ENCODE measurements at regions not wholly inside any gene's neighbourhood (a gene's known extent, or its start where the extent isn't known, plus 50 kb on each side); places are given as distances from the start of the nearest gene placed in this dataset.

GRCh38 chr2:160683206-160683605, 189.6 kb upstream of the RBMS1 start:
- DNase-seq = no peak

DNA sequence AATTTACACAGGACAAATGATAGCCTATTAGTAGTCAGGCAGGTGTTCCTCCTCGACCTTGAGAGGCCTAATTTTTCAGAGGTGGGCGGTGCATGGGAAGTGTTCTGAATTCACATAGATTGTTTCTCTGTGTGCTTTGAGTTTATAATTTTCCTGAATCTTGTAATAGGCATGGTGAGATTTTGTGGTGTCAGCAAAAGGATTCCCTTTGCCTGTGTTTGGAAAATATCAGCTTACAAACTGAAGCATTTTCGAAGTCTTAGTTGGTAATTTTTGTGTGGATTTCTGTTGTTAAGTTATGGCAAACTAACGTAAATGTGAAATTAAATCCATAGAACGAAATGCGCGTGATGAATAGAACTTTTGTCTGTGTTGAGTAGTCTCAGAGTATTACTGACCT, 194.0 kb upstream of the RBMS1 start:
- no peak for DNase-seq

DNA sequence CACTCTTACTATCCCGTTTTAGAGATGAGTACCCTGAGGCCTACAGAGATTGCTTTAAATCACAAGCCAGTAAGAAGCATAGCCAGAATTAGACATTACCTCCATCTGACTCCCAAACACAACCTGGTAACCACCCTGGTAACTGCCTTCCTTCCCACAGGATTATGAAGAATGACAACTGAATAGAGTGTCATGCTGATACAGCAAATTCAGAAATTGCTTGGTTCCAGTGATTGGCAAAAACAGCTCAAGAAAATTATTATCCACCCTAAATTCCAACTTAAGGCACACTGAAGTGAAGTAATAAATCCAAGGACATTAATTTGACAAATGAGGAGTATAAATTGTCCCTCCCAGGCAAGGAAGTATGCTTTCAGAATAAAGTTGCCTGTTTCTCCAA, 195.8 kb upstream of the RBMS1 start:
- DNase-seq = no peak

DNA sequence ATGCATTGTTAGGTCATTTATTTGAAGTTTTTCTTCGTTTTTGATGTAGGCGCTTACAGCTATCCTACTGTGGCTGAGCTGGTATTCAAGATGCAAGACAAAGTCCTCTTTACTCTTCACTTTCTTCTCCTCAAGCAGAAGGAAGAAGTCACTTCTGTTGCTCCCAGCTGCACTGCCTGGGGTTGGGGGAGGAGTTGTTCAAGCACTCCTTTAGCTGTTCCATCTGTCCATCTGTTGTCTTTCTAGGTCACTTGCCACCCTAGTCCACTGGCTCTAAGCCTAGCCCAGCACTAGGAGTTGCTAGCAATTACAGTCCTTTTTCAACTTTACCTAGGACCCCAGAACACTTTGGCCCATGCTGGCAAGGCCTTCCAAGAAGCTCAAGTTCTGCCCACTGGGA, 200.6 kb upstream of the RBMS1 start:
- DNase-seq = no peak

DNA sequence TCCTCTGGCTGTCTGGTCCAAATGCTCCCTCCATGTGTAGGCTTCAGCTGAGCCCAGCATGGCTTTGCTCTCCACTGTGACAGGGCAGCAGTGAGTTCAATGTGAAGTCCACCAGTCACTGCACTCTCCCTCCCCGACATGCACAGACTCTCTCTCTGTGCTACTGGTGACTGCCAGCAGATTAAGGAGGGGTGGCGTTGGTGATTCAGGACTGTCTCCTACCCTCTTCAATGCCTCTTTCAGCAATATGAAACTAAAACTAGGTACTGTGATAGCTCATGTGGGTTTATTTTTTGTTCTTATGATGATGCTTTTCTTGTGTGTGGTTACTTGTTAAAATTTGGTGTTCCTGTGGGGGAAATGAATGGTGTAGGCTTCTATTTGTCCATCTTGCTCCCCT, 201.0 kb upstream of the RBMS1 start:
- peak; percentile 45 for DNase-seq

GRCh38 chr2:160695402-160696086, 201.9 kb upstream of the RBMS1 start:
- DNase-seq = no peak

- no peak for DNase-seq
Observed at GRCh38 chr2:160696087-160696452, 202.5 kb upstream of the RBMS1 start.

DNA sequence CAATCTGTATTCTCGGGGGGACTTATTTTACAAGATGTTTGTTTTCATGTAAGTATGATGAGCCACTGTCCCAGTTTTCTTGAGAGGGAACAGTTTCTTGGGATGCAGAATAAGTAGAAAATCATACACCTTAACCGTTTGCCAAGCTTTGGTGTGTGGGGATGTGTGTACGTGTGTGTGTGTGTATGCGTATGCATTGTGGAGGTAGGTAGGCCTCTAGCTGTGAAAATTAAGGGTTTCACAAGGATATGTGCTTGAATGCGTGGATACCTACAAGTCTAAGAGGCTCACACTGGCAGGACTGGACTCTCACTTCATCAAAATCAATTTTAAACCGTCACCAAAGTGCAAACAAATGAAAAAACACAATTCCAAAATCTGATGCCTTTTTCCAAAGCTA, 204.2 kb upstream of the RBMS1 start:
- no peak for DNase-seq

DNA sequence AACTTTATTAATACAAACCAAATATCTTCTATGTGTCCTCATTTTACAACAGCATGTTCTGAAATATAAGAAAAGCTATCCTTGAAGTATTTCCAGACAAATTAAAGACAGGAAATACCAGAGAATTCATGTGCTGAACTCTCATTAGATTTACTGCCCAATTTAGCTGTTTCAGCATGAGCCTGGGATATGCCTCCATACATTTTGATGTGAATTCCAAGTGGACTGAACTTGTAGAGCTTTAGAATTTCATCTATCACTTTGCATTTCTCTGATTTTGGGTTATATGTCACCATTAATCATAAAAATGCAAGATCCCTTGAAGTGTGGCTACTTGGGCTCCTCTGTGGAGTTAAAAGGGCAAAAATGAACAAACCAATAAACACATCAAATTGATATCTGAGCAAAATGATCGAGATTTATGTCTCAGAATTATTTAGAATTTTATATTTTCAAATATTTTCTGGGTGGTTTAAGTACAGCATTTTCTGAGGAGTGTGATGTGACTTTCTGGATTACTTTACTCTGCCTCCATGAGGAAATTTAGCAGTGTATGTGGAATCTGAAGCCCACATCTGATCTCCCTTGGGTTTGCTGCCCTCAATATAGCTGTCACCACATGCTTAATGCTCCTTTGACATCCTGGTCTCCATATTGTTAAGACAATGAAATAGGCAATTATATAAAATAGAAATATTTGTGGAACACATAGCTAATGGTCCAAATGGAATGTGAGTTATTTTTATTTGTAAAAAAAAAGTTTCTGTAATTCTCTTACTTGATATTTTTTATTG, 206.6 kb upstream of the RBMS1 start:
- DNase-seq = no peak

GRCh38 chr2:160701822-160702221, 208.2 kb upstream of the RBMS1 start:
- DNase-seq = no peak

GRCh38 chr2:160702754-160703153, 209.1 kb upstream of the RBMS1 start:
- no peak for DNase-seq

DNA sequence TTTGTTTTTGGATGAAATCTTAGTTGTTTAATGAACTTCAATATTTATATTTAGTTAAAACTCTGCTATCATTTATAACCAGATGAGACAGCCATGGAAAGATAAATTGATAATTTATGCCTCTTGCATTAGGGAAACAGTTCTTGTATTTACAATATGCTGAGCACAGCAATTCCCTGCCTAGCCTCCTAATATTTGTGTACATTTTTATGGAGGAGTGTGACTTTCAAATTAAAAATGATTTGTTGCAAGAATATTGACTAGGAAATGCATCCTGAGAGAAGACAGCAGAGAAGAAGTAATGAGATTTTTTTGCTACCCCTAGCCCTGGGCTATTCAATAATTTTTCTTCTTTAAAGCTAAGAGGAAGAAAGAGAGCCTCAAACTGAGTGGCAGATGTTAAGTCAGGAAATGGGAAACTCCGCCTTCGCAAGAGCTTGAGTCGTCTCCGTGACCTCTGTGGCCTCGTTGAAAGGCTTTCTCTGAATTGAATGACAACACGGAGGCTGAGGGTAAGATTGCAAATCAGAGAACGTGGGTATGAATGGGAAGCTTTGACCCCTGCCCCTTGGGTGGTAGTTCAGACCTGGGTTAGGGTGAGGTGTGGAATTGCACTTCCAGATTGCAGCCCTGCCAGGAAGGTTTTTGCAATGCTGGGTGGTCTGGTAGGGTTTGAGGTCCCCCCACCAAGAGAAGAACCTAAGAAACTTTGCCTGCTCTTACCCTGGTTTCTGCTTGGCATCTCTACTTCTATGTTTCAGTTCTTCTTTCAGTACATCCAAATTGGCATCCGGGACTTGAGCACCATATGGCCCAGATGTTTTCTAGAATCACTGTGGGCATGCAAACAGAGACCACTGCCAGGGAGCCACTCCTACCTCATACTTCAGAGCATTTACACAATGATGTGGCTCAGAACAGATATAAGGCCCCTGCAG, 210.3 kb upstream of the RBMS1 start:
- peak; percentile 26 for DNase-seq

GRCh38 chr2:160715428-160715827, 221.8 kb upstream of the RBMS1 start:
- DNase-seq = no peak

- DNase-seq = no peak
Observed at GRCh38 chr2:160719116-160719515, 225.5 kb upstream of the RBMS1 start.

GRCh38 chr2:160720098-160720497, 226.5 kb upstream of the RBMS1 start:
- DNase-seq = no peak

GRCh38 chr2:160721089-160722040, 227.8 kb upstream of the RBMS1 start:
- DNase-seq = no peak

GRCh38 chr2:160726046-160726445, 232.4 kb upstream of the RBMS1 start:
- DNase-seq = no peak

DNA sequence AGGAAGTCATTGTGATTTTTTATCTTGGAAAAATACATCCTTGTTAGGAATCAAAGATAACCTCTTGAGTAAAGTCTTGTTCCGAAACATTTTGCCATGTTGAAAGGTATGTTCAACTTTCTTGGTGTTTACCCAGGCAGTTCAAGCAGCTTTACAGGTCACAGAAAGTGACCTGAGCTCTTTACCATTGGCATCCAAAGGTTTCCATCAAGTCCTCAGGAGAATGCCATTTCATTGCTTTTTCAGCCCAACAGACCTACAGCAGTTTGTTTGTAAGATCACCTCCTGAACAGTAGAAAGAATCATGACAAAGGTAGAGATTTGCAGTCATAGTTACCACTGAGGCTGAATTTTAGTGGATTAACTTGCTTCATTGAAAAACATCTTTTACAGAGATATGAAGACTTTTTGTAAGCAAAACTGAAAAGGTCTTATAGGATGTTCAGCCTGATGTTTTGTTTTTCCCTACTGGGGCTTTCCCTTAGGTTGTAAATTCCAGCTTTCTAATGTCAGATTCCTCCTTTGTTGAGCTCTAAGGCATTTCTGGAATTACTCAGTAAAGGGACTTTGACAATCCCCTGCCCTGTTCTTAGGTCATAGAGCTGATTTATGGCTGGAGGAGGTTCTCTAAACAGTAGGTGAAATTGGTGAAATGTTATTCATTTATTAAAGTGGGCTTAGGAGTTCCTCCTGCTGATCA, 236.8 kb upstream of the RBMS1 start:
- DNase-seq = no peak

- DNase-seq = no peak
Observed at GRCh38 chr2:160731415-160731814, 237.8 kb upstream of the RBMS1 start.

DNA sequence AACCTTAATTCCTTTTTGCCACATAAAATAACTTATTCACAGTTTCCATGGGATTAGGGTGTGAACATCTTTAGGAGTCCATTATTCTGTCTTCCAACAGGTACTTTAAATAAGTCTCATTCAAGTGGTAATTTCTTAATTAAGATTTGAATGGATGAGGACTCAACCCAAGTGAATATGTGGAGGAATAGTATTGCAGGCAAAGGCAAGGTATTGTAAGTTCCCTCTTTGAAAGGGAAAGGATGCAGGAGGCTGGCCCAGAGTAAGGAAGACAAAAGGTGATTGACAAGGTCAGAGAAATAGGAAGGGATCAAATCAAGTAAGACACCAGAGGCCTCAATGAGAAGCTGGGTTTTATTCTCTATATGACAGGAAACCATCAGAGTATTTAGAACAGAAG, 238.2 kb upstream of the RBMS1 start:
- DNase-seq = no peak

- no peak for DNase-seq
Observed at GRCh38 chr2:160735696-160736095, 242.1 kb upstream of the RBMS1 start.

Measured in stimulated activated CD4-positive, alpha-beta T cell treated with anti-CD3 and anti-CD28 coated beads, Interleukin-15, amount 100 ng/mL, for 24 hours (primary cell).